ENCODE measurements at regions not wholly inside any gene's neighbourhood (a gene's known extent, or its start where the extent isn't known, plus 50 kb on each side); places are given as distances from the start of the nearest gene placed in this dataset.

- no peak for FAIRE-seq
- Histone ChIP-seq H3K36me3 (ENCODE audit: control insufficient read depth in 2 of 2, extremely low read depth in 1 of 2, insufficient read depth in 2 of 2, low read length in 2 of 2) (no peaks in the 10 kb centered on the region), H3K4me3 (replicated peaks in 1 of 3; ENCODE audit: insufficient read depth in 1 of 3, low read depth in 1 of 3, low read length in 3 of 3) (no peak overlapping the region), H3K9me3 (replicated peaks; ENCODE audit: control insufficient read depth, insufficient read depth, low read length) (no peaks in the 10 kb centered on the region), H3K27ac (ENCODE audit: insufficient read depth, low read depth, low read length) (no peak overlapping the region), H4K20me1 (replicated peaks; ENCODE audit: control insufficient read depth, extremely low read depth, insufficient read depth, low read length) (no peaks in the 10 kb centered on the region), H3K4me1 (ENCODE audit: control insufficient read depth, extremely low read depth, insufficient read depth, low read length) (no peaks in the 10 kb centered on the region), H3K9me1 (replicated peaks; ENCODE audit: control insufficient read depth, extremely low read depth, insufficient read depth, low read length) (no peaks in the 10 kb centered on the region), H3K27me3 (ENCODE audit: control insufficient read depth in 2 of 2, insufficient read depth in 2 of 2, low read length in 2 of 2) (no peaks in the 10 kb centered on the region), H2AFZ (ENCODE audit: low read depth, low read length) (peak overlapping the region; percentile 20), H3K9ac (replicated peaks; ENCODE audit: extremely low read depth, insufficient read depth, low read length) (no peak overlapping the region), H3K4me2 (ENCODE audit: insufficient read depth, low read length) (no peak overlapping the region), H3K79me2 (ENCODE audit: control insufficient read depth, insufficient read depth, low read length) (no peaks in the 10 kb centered on the region)
- intact Hi-C loops (cut with micrococcal nuclease) = no loop called here
- no peak for DNase-seq (ENCODE audit: low read depth, low spot score)
- ChIA-PET POLR2A (no interaction called here), CTCF (no interaction called here)
- dilution Hi-C loops (cut with MboI; ENCODE audit: extremely low pct_ligation_motif_present, low sequenced_read_pairs) = no loop called here
- BruUV-seq (replicated peaks) = no TSS peak
- TF ChIP-seq MYC (IDR thresholded peaks at IDR 0.05; ENCODE audit: low read depth, low read length) = no peak
- TF ChIP-seq MAX (IDR thresholded peaks at IDR 0.05; ENCODE audit: insufficient read depth, insufficient read length) = no peak
- TF ChIP-seq CTCF (IDR thresholded peaks at IDR 0.05; ENCODE audit: extremely low read depth in 1 of 2, insufficient read depth in 1 of 2, low read depth in 1 of 2, low read length in 2 of 2) = peak; percentile 18 to 22
- TF ChIP-seq POLR2AphosphoS5 (IDR thresholded peaks at IDR 0.05; ENCODE audit: insufficient read depth, low read depth, low read length) = no peak
- no peak for TF ChIP-seq POLR2A (IDR thresholded peaks at IDR 0.05; ENCODE audit: low read depth, low read length)
- no peak for TF ChIP-seq GATA2 (IDR thresholded peaks at IDR 0.05; ENCODE audit: insufficient read depth, insufficient read length, low read depth, low read length)
Measured at GRCh38 chr4:138007572-138007971, 234.6 kb downstream of the SLC7A11 start.

- BruUV-seq (replicated peaks) = no TSS peak
- Histone ChIP-seq H3K79me2 (ENCODE audit: control insufficient read depth, insufficient read depth, low read length) (no peaks in the 10 kb centered on the region), H4K20me1 (replicated peaks; ENCODE audit: control insufficient read depth, extremely low read depth, insufficient read depth, low read length) (no peaks in the 10 kb centered on the region), H3K9ac (replicated peaks; ENCODE audit: extremely low read depth, insufficient read depth, low read length) (no peak overlapping the region), H3K4me2 (ENCODE audit: insufficient read depth, low read length) (no peak overlapping the region), H2AFZ (ENCODE audit: low read depth, low read length) (no peak overlapping the region), H3K9me3 (replicated peaks; ENCODE audit: control insufficient read depth, insufficient read depth, low read length) (no peaks in the 10 kb centered on the region), H3K36me3 (ENCODE audit: control insufficient read depth in 2 of 2, extremely low read depth in 1 of 2, insufficient read depth in 2 of 2, low read length in 2 of 2) (no peaks in the 10 kb centered on the region), H3K27ac (ENCODE audit: insufficient read depth, low read depth, low read length) (no peak overlapping the region), H3K4me3 (replicated peaks in 1 of 3; ENCODE audit: insufficient read depth in 1 of 3, low read depth in 1 of 3, low read length in 3 of 3) (no peak overlapping the region), H3K27me3 (ENCODE audit: control insufficient read depth in 2 of 2, insufficient read depth in 2 of 2, low read length in 2 of 2) (no peaks in the 10 kb centered on the region), H3K4me1 (ENCODE audit: control insufficient read depth, extremely low read depth, insufficient read depth, low read length) (no peaks in the 10 kb centered on the region), H3K9me1 (replicated peaks; ENCODE audit: control insufficient read depth, extremely low read depth, insufficient read depth, low read length) (no peaks in the 10 kb centered on the region)
- ChIA-PET POLR2A (no interaction called here), CTCF (interaction anchor here (0.7 to 1.1 kb wide), 4 partner anchors 14 to 85 kb away, joined by 3 read pairs; no protein-coding TSS in a partner anchor)
- dilution Hi-C loops (cut with MboI; ENCODE audit: extremely low pct_ligation_motif_present, low sequenced_read_pairs) = no loop called here
- FAIRE-seq (no peak), DNase-seq (ENCODE audit: low read depth, low spot score) (no peak)
- TF ChIP-seq FOS (IDR thresholded peaks at IDR 0.05; ENCODE audit: borderline replicate concordance, insufficient read depth, low read length) (no peak), MYC (IDR thresholded peaks at IDR 0.05; ENCODE audit: low read depth, low read length) (no peak), EZH2 (IDR thresholded peaks at IDR 0.05; ENCODE audit: borderline replicate concordance, low read depth, low read length, severe bottlenecking) (no peak), POLR2AphosphoS5 (IDR thresholded peaks at IDR 0.05; ENCODE audit: insufficient read depth, low read depth, low read length) (no peak), CTCF (IDR thresholded peaks at IDR 0.05; ENCODE audit: extremely low read depth in 1 of 2, insufficient read depth in 1 of 2, low read depth in 1 of 2, low read length in 2 of 2) (no peak), MAX (IDR thresholded peaks at IDR 0.05; ENCODE audit: insufficient read depth, insufficient read length) (no peak), GATA2 (IDR thresholded peaks at IDR 0.05; ENCODE audit: insufficient read depth, insufficient read length, low read depth, low read length) (no peak), JUN (IDR thresholded peaks at IDR 0.05; ENCODE audit: borderline replicate concordance, insufficient read depth, insufficient read length, low read depth) (no peak)
- intact Hi-C loops (cut with micrococcal nuclease) = no loop called here
Measured at GRCh38 chr4:138005486-138005885, 236.7 kb downstream of the SLC7A11 start.

All from endothelial cell of umbilical vein (primary cell).